ENCODE measurements at regions not wholly inside any gene's neighbourhood (a gene's known extent, or its start where the extent isn't known, plus 50 kb on each side); places are given as distances from the start of the nearest gene placed in this dataset.
"Not testable (repeated sequence)": the region's sequence is repeated elsewhere in the genome, so short reads cannot be mapped to it uniquely, and the experiment has no call there.

- no peak for DNase-seq
Measured at GRCh38 chr10:36759141-36759805, 366.1 kb upstream of the ANKRD30A start.

GRCh38 chr10:36748128-36748871 is 377.1 kb upstream of the ANKRD30A start:
- DNase-seq: no peak

GRCh38 chr10:36739884-36740445 is 385.4 kb upstream of the ANKRD30A start:
- DNase-seq: no peak

GRCh38 chr10:36738738-36739431 is 386.5 kb upstream of the ANKRD30A start:
- DNase-seq: no peak

- peak in 1 of 2 experiments; percentile 16 for DNase-seq
Measured at GRCh38 chr10:36736311-36736710, 389.1 kb upstream of the ANKRD30A start.

GRCh38 chr10:36734590-36734989 is 390.8 kb upstream of the ANKRD30A start:
- DNase-seq: not testable (repeated sequence)

- no peak for DNase-seq
Measured at GRCh38 chr10:36730316-36730715, 395.1 kb upstream of the ANKRD30A start.

- no peak for DNase-seq
Measured at GRCh38 chr10:36728626-36729025, 396.8 kb upstream of the ANKRD30A start.

GRCh38 chr10:36725581-36726520 is 399.5 kb upstream of the ANKRD30A start:
- DNase-seq: peak; percentile 7 to 12

GRCh38 chr10:36722777-36723176 is 402.6 kb upstream of the ANKRD30A start:
- DNase-seq: no peak

- DNase-seq: no peak
Measured at GRCh38 chr10:36721871-36722270, 403.5 kb upstream of the ANKRD30A start.

GRCh38 chr10:36720895-36721294 is 404.5 kb upstream of the ANKRD30A start:
- DNase-seq: no peak

- no peak for DNase-seq
Measured at GRCh38 chr10:36717118-36717517, 408.3 kb upstream of the ANKRD30A start.

GRCh38 chr10:36716291-36716690 is 409.1 kb upstream of the ANKRD30A start:
- DNase-seq: no peak

GRCh38 chr10:36712695-36713094 is 412.7 kb upstream of the ANKRD30A start:
- DNase-seq: no peak

- DNase-seq: no peak
Measured at GRCh38 chr10:36711361-36711760, 414.0 kb upstream of the ANKRD30A start.

GRCh38 chr10:36704124-36704523 is 421.3 kb upstream of the ANKRD30A start:
- no peak for DNase-seq

GRCh38 chr10:36703179-36703578 is 422.2 kb upstream of the ANKRD30A start:
- DNase-seq: no peak

- DNase-seq: no peak
Measured at GRCh38 chr10:36700123-36700522, 425.3 kb upstream of the ANKRD30A start.

- DNase-seq: no peak
Measured at GRCh38 chr10:36692759-36693158, 432.6 kb upstream of the ANKRD30A start.

GRCh38 chr10:36688717-36689116 is 436.7 kb upstream of the ANKRD30A start:
- DNase-seq: no peak

- DNase-seq: no peak
Measured at GRCh38 chr10:36683421-36683820, 442.0 kb upstream of the ANKRD30A start.
